Neural progenitor cell (in vitro differentiated cells): ENCODE measurements at regions not wholly inside any gene's neighbourhood (a gene's known extent, or its start where the extent isn't known, plus 50 kb on each side); places are given as distances from the start of the nearest gene placed in this dataset.

ENCODE experiments used
- DNase-seq: peaks from one replicate; pipeline ENCODE4 v3.0.0-alpha.2; 2016; ENCODE audit warnings: low spot score
- H2AFZ ChIP-seq: fragments of 200-600 bp; sonication (generic); replicated peaks from 2 replicates; pipeline ENCODE4 v1.6.1; 2016; ENCODE audit warnings: antibody characterized with exemption
- H3F3A ChIP-seq: fragments of 200-600 bp; sonication (generic); 2 replicates; pipeline ENCODE4 v1.6.1; 2016; ENCODE audit warnings: antibody characterized with exemption, low read depth
- H3K27ac ChIP-seq: fragments of 200-600 bp; sonication (generic); 2 replicates; pipeline ENCODE4 v1.5.1; 2016; ENCODE audit warnings: mild to moderate bottlenecking
- H3K27me3 ChIP-seq: fragments of 200-600 bp; sonication (generic); 2 replicates; pipeline ENCODE4 v1.6.1; 2016; ENCODE audit warnings: mild to moderate bottlenecking, moderate library complexity
- H3K36me3 ChIP-seq: fragments of 200-600 bp; sonication (generic); 2 replicates; pipeline ENCODE4 v1.5.1; 2016
- H3K4me1 ChIP-seq: fragments of 200-600 bp; sonication (generic); 2 replicates; pipeline ENCODE4 v1.6.1; 2016; ENCODE audit warnings: mixed run types
- H3K4me2 ChIP-seq: fragments of 200-600 bp; sonication (generic); 2 replicates; pipeline ENCODE4 v1.6.1; 2016
- H3K4me3 ChIP-seq: fragments of 200-600 bp; sonication (generic); 2 replicates; pipeline ENCODE4 v1.5.1; 2016
- H3K79me2 ChIP-seq: fragments of 200-600 bp; sonication (generic); 2 replicates; pipeline ENCODE4 v1.6.1; 2016; ENCODE audit warnings: low read depth
- H3K9ac ChIP-seq: fragments of 200-600 bp; sonication (generic); 2 replicates; pipeline ENCODE4 v1.6.1; 2016
- H3K9me3 ChIP-seq: fragments of 200-600 bp; sonication (generic); 2 replicates; pipeline ENCODE4 v1.5.1; 2016; ENCODE audit warnings: low read depth
- H4K20me1 ChIP-seq: fragments of 200-600 bp; sonication (generic); 2 replicates; pipeline ENCODE4 v1.6.1; 2016; ENCODE audit warnings: low read depth
- H3K27ac Mint-ChIP-seq: 3 replicates; pipeline ENCODE4 v1.8.0; 2021; ENCODE audit warnings: mixed read lengths
- H3K27me3 Mint-ChIP-seq: 2 replicates; pipeline ENCODE4 v1.8.0; 2022; ENCODE audit warnings: low read depth, mild to moderate bottlenecking, inconsistent platforms, moderate library complexity, mixed read lengths; ENCODE audit not compliant: insufficient read depth
- H3K36me3 Mint-ChIP-seq: 3 replicates; pipeline ENCODE4 v1.8.0; 2021; ENCODE audit warnings: mixed read lengths
- H3K4me1 Mint-ChIP-seq: 3 replicates; pipeline ENCODE4 v1.8.0; 2021; ENCODE audit warnings: mixed read lengths
- H3K4me3 Mint-ChIP-seq: 3 replicates; pipeline ENCODE4 v1.8.0; 2021; ENCODE audit warnings: mild to moderate bottlenecking, moderate library complexity, mixed read lengths
- H3K9me3 Mint-ChIP-seq: 3 replicates; pipeline ENCODE4 v1.8.0; 2020; ENCODE audit warnings: mixed read lengths
- CTCF ChIP-seq: fragments of 200-600 bp; sonication (generic); IDR thresholded peaks from 2 replicates; pipeline ENCODE4 v1.5.1; 2017; ENCODE audit warnings: antibody characterized with exemption, mild to moderate bottlenecking
- EZH2 ChIP-seq: fragments of 200-600 bp; sonication (generic); IDR thresholded peaks from 2 replicates; pipeline ENCODE4 v1.6.1; 2017; ENCODE audit warnings: antibody characterized with exemption, mild to moderate bottlenecking, moderate library complexity
- EZH2phosphoT487 ChIP-seq: fragments of 200-600 bp; sonication (generic); IDR thresholded peaks from 2 replicates; pipeline ENCODE4 v1.6.1; 2017; ENCODE audit warnings: antibody characterized with exemption

DNA sequence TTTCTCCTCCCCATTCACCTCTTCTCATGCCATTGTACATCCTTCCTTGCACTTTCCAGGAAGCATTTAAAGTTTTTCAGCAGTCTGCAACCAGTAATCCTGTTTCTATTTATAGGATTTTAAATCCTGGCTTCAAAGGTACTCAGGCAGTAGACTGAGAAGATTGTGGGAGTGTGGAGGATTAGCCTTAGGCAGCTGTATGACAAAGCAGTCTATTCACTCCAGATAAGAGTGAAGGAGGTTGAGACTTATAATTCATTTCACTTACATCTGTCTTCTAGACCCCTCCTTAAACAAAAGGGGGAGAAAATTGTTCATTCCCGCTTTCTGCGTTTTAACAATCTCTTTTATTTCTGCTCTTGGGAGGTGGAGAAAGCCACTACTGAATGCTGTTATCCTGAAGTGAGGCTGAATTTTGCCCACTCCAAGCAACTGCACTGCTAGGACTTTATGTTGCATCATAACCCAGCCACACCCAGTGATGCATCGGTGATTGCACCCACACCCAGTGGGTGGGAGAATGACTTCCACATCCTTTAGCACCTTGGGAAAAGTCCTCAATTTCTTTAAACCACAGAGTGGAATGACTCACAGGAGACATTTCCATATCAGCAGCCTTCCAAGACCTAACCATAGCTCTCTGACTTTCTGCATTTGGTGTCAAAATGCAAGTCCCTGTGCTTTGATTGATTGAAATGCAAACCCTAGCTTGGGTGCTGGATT lies 382.5 kb upstream of the ATP2B1 start:
- H3K79me2 ChIP-seq = no peaks in the 10 kb centered on the region
- peaks cover 11% of the 10 kb centered on the region for H3K9me3 Mint-ChIP-seq
- DNase-seq = peak; percentile 76

DNA sequence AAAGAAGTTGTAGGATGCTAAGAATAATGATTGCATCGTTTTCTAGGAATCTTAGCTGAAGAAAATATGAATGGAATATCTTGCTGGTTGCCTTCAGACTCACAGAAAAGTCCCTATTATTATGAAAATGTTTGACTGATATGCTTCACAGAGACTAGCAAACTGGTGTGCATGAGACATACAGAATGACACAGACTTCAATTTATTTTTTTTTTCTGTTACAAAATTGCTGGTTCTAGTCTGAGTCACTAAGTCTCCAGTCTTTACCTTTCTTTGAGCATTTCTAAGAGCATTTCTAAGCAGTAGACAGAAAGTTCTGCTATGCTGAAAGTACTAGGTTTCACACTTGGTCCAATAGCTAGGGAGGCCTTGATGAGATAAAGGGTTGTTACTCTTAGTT lies 377.6 kb upstream of the ATP2B1 start:
- peak overlapping the region; percentile 50 for H3K4me2 ChIP-seq
- H3K4me1 Mint-ChIP-seq = peaks cover 58% of the 10 kb centered on the region
- peak overlapping the region; percentile 58 for H2AFZ ChIP-seq
- no peak for DNase-seq
- H3K4me3 Mint-ChIP-seq = no peak overlapping the region
- H3K36me3 ChIP-seq = no peaks in the 10 kb centered on the region
- no peak overlapping the region for H3K4me3 ChIP-seq
- H3K27ac ChIP-seq = peak overlapping the region; percentile 40
- no peak overlapping the region for H3K9ac ChIP-seq
- H3K79me2 ChIP-seq = no peaks in the 10 kb centered on the region
- H3K36me3 Mint-ChIP-seq = no peaks in the 10 kb centered on the region
- H3K27me3 Mint-ChIP-seq = peaks cover 8% of the 10 kb centered on the region
- H3F3A ChIP-seq = peaks cover 25% of the 10 kb centered on the region
- no peaks in the 10 kb centered on the region for H3K27me3 ChIP-seq
- H3K27ac Mint-ChIP-seq = peak overlapping the region; percentile 87
- no peak for TF ChIP-seq EZH2
- no peak for TF ChIP-seq EZH2phosphoT487
- no peak for TF ChIP-seq CTCF
- H3K9me3 Mint-ChIP-seq = peaks cover 11% of the 10 kb centered on the region
- H4K20me1 ChIP-seq = no peaks in the 10 kb centered on the region
- no peaks in the 10 kb centered on the region for H3K9me3 ChIP-seq
- H3K4me1 ChIP-seq = peaks cover 49% of the 10 kb centered on the region

More for the DNA sequence above, 382.5 kb upstream of the ATP2B1 start:
- Histone ChIP-seq H3K9me3 (no peaks in the 10 kb centered on the region), H3K4me2 (peak overlapping the region; percentile 48), H3K9ac (no peak overlapping the region), H3K27ac (peak overlapping the region; percentile 80), H4K20me1 (no peaks in the 10 kb centered on the region), H2AFZ (no peak overlapping the region), H3K4me3 (no peak overlapping the region), H3K4me1 (peaks cover 42% of the 10 kb centered on the region), H3K27me3 (no peaks in the 10 kb centered on the region), H3K36me3 (no peaks in the 10 kb centered on the region), H3F3A (peaks cover 27% of the 10 kb centered on the region)
- TF ChIP-seq EZH2 = no peak
- TF ChIP-seq EZH2phosphoT487 = no peak
- TF ChIP-seq CTCF = no peak
- peak overlapping the region; percentile 78 for H3K27ac Mint-ChIP-seq
- H3K4me3 Mint-ChIP-seq = peak overlapping the region; percentile 17
- H3K4me1 Mint-ChIP-seq = peaks cover 43% of the 10 kb centered on the region
- peaks cover 8% of the 10 kb centered on the region for H3K27me3 Mint-ChIP-seq
- H3K36me3 Mint-ChIP-seq = no peaks in the 10 kb centered on the region

DNA sequence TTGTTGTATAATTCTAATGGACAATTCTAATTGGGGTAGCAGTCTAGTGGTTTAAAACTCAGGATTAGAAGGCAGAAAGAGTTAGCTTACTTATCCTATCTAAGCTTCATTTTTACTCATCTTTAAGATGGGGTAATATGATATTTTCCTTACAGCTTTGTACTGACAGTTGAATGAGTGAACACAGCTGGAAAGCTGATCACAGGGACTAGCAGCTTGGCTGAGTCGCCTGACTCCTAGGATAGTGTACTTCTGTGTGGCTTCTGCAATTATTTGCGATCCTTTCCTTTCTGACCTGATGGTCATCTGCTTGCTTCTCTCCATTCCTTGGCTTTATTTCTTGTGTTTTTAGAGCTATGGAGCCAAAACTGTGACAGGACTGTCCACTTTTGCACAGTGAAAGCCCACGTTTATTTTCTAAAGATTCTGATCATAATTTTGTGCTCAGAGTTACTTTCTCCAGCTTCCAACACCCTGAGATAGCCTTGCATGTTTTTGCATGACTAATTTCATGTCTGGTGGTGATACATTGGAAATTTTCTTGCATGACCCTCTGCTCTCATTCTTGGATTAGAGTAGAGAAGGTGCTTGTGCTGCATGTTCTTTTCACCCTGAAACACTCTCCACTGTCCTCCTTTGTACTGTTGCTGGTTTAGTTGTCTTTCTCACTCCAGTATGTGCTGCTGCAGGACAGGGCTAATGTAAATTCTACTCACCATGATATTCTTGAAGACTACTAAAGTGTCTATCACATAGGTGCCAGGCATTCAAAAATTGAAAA lies 377.0 kb upstream of the ATP2B1 start:
- TF ChIP-seq EZH2phosphoT487 (no peak), CTCF (no peak), EZH2 (no peak)
- H3K9ac ChIP-seq = no peak overlapping the region

More for the DNA sequence above, 377.0 kb upstream of the ATP2B1 start:
- Histone ChIP-seq H3K27me3 (no peaks in the 10 kb centered on the region), H3F3A (peaks cover 19% of the 10 kb centered on the region), H3K27ac (peak overlapping the region; percentile 40), H3K36me3 (no peaks in the 10 kb centered on the region), H2AFZ (peak overlapping the region; percentile 58), H3K4me2 (peak overlapping the region; percentile 50), H4K20me1 (no peaks in the 10 kb centered on the region), H3K4me1 (peaks cover 44% of the 10 kb centered on the region), H3K79me2 (no peaks in the 10 kb centered on the region), H3K9me3 (no peaks in the 10 kb centered on the region), H3K4me3 (no peak overlapping the region)
- Mint-ChIP-seq H3K27me3 (peaks cover 8% of the 10 kb centered on the region), H3K9me3 (peaks cover 11% of the 10 kb centered on the region), H3K36me3 (no peaks in the 10 kb centered on the region), H3K27ac (peak overlapping the region; percentile 87), H3K4me3 (peak overlapping the region; percentile 41), H3K4me1 (peaks cover 52% of the 10 kb centered on the region)
- DNase-seq = peak; percentile 19
